ENCODE measurements at regions not wholly inside any gene's neighbourhood (a gene's known extent, or its start where the extent isn't known, plus 50 kb on each side); places are given as distances from the start of the nearest gene placed in this dataset.

GRCh38 chr16:8262299-8262698 is 328.0 kb downstream of the TMEM114 start:
- Mint-ChIP-seq H3K27ac (no peak overlapping the region), H3K27me3 (no peaks in the 10 kb centered on the region), H3K4me1 (ENCODE audit: low read depth in 2 of 2) (no peaks in the 10 kb centered on the region), H3K4me3 (no peak overlapping the region), H3K36me3 (ENCODE audit: insufficient read depth) (no peaks in the 10 kb centered on the region), H3K9me3 (peaks cover 25 to 26% of the 10 kb centered on the region in 2 donors)
- DNase-seq (no peak), ATAC-seq (replicated peaks) (no peak)

- H3K9me3 Mint-ChIP-seq: peaks cover 19 to 32% of the 10 kb centered on the region in 2 donors
- DNase-seq (no peak), ATAC-seq (replicated peaks) (no peak)
- no peak overlapping the region for H3K4me3 Mint-ChIP-seq
- no peaks in the 10 kb centered on the region for H3K27me3 Mint-ChIP-seq
- no peak overlapping the region for H3K27ac Mint-ChIP-seq
- H3K4me1 Mint-ChIP-seq (ENCODE audit: low read depth in 2 of 2): no peaks in the 10 kb centered on the region
- H3K36me3 Mint-ChIP-seq (ENCODE audit: insufficient read depth): no peaks in the 10 kb centered on the region
Observed at GRCh38 chr16:8260140-8260539, 330.2 kb downstream of the TMEM114 start.

- ATAC-seq (replicated peaks) (no peak), DNase-seq (no peak)
- Mint-ChIP-seq H3K9me3 (peaks cover 19 to 26% of the 10 kb centered on the region in 2 donors), H3K27ac (no peak overlapping the region), H3K4me1 (ENCODE audit: low read depth in 2 of 2) (no peaks in the 10 kb centered on the region), H3K4me3 (no peak overlapping the region), H3K27me3 (no peaks in the 10 kb centered on the region), H3K36me3 (ENCODE audit: insufficient read depth) (no peaks in the 10 kb centered on the region)
Observed at GRCh38 chr16:8258523-8258922, 331.8 kb downstream of the TMEM114 start.

- Mint-ChIP-seq H3K4me1 (ENCODE audit: low read depth in 2 of 2) (no peaks in the 10 kb centered on the region), H3K9me3 (peaks cover 21 to 26% of the 10 kb centered on the region in 2 donors), H3K27me3 (no peaks in the 10 kb centered on the region), H3K36me3 (ENCODE audit: insufficient read depth) (no peaks in the 10 kb centered on the region), H3K4me3 (no peak overlapping the region), H3K27ac (no peak overlapping the region)
- ATAC-seq (replicated peaks): no peak
- no peak for DNase-seq
Observed at GRCh38 chr16:8257561-8257960, 332.8 kb downstream of the TMEM114 start.

- Mint-ChIP-seq H3K4me1 (ENCODE audit: low read depth in 2 of 2) (no peaks in the 10 kb centered on the region), H3K4me3 (no peak overlapping the region), H3K36me3 (ENCODE audit: insufficient read depth) (no peaks in the 10 kb centered on the region), H3K27ac (no peak overlapping the region), H3K27me3 (no peaks in the 10 kb centered on the region), H3K9me3 (peaks cover 16 to 18% of the 10 kb centered on the region in 2 donors)
- DNase-seq: no peak
- ATAC-seq (replicated peaks): no peak
Observed at GRCh38 chr16:8254405-8254804, 335.9 kb downstream of the TMEM114 start.

- no peak overlapping the region for H3K4me3 Mint-ChIP-seq
Observed at GRCh38 chr16:8253718-8254117, 336.6 kb downstream of the TMEM114 start.

GRCh38 chr16:8251727-8252126 is 338.6 kb downstream of the TMEM114 start:
- ATAC-seq (replicated peaks) (no peak), DNase-seq (no peak)
- Mint-ChIP-seq H3K4me3 (no peak overlapping the region), H3K4me1 (ENCODE audit: low read depth in 2 of 2) (no peaks in the 10 kb centered on the region), H3K9me3 (peaks cover 5 to 6% of the 10 kb centered on the region in 2 donors), H3K27ac (no peak overlapping the region), H3K36me3 (ENCODE audit: insufficient read depth) (no peaks in the 10 kb centered on the region), H3K27me3 (no peaks in the 10 kb centered on the region)

More at GRCh38 chr16:8253718-8254117, 336.6 kb downstream of the TMEM114 start:
- DNase-seq (no peak), ATAC-seq (replicated peaks) (no peak)
- peaks cover 11% of the 10 kb centered on the region in 2 donors for H3K9me3 Mint-ChIP-seq
- H3K27me3 Mint-ChIP-seq: no peaks in the 10 kb centered on the region
- no peaks in the 10 kb centered on the region for H3K36me3 Mint-ChIP-seq (ENCODE audit: insufficient read depth)
- no peaks in the 10 kb centered on the region for H3K4me1 Mint-ChIP-seq (ENCODE audit: low read depth in 2 of 2)
- no peak overlapping the region for H3K27ac Mint-ChIP-seq

GRCh38 chr16:8251298-8251697 is 339.0 kb downstream of the TMEM114 start:
- Mint-ChIP-seq H3K4me3 (no peak overlapping the region), H3K27me3 (no peaks in the 10 kb centered on the region)

GRCh38 chr16:8247993-8248392 is 342.3 kb downstream of the TMEM114 start:
- no peaks in the 10 kb centered on the region for H3K27me3 Mint-ChIP-seq
- ATAC-seq (replicated peaks) (no peak), DNase-seq (no peak)
- no peaks in the 10 kb centered on the region for H3K36me3 Mint-ChIP-seq (ENCODE audit: insufficient read depth)
- no peak overlapping the region for H3K4me3 Mint-ChIP-seq
- H3K9me3 Mint-ChIP-seq: peaks cover 0 to 3% of the 10 kb centered on the region in 2 donors
- H3K4me1 Mint-ChIP-seq (ENCODE audit: low read depth in 2 of 2): no peaks in the 10 kb centered on the region
- H3K27ac Mint-ChIP-seq: no peak overlapping the region

More at GRCh38 chr16:8251298-8251697, 339.0 kb downstream of the TMEM114 start:
- no peak for ATAC-seq (replicated peaks)
- H3K36me3 Mint-ChIP-seq (ENCODE audit: insufficient read depth): no peaks in the 10 kb centered on the region
- H3K4me1 Mint-ChIP-seq (ENCODE audit: low read depth in 2 of 2): no peaks in the 10 kb centered on the region
- peaks cover 2 to 4% of the 10 kb centered on the region in 2 donors for H3K9me3 Mint-ChIP-seq
- H3K27ac Mint-ChIP-seq: no peak overlapping the region
- DNase-seq: no peak

GRCh38 chr16:8243981-8244380 is 346.3 kb downstream of the TMEM114 start:
- no peak overlapping the region for H3K27ac Mint-ChIP-seq
- H3K4me1 Mint-ChIP-seq (ENCODE audit: low read depth in 2 of 2): no peaks in the 10 kb centered on the region
- ATAC-seq (replicated peaks): no peak
- no peak for DNase-seq
- no peaks in the 10 kb centered on the region for H3K36me3 Mint-ChIP-seq (ENCODE audit: insufficient read depth)
- no peak overlapping the region for H3K4me3 Mint-ChIP-seq
- peaks cover 0 to 5% of the 10 kb centered on the region in 2 donors for H3K9me3 Mint-ChIP-seq
- H3K27me3 Mint-ChIP-seq: no peaks in the 10 kb centered on the region

- Mint-ChIP-seq H3K4me1 (ENCODE audit: low read depth in 2 of 2) (no peaks in the 10 kb centered on the region), H3K27ac (no peak overlapping the region)
Observed at GRCh38 chr16:8241408-8241807, 348.9 kb downstream of the TMEM114 start.

GRCh38 chr16:8239443-8239842 is 350.9 kb downstream of the TMEM114 start:
- no peak overlapping the region for H3K27ac Mint-ChIP-seq
- H3K27me3 Mint-ChIP-seq: no peaks in the 10 kb centered on the region
- no peaks in the 10 kb centered on the region for H3K36me3 Mint-ChIP-seq (ENCODE audit: insufficient read depth)
- H3K9me3 Mint-ChIP-seq: peaks cover 7 to 23% of the 10 kb centered on the region in 2 donors
- H3K4me3 Mint-ChIP-seq: no peak overlapping the region
- no peaks in the 10 kb centered on the region for H3K4me1 Mint-ChIP-seq (ENCODE audit: low read depth in 2 of 2)
- ATAC-seq (replicated peaks): no peak
- DNase-seq: no peak

More at GRCh38 chr16:8241408-8241807, 348.9 kb downstream of the TMEM114 start:
- no peaks in the 10 kb centered on the region for H3K36me3 Mint-ChIP-seq (ENCODE audit: insufficient read depth)
- H3K4me3 Mint-ChIP-seq: no peak overlapping the region
- no peaks in the 10 kb centered on the region for H3K27me3 Mint-ChIP-seq
- no peak for DNase-seq
- peaks cover 5 to 15% of the 10 kb centered on the region in 2 donors for H3K9me3 Mint-ChIP-seq
- no peak for ATAC-seq (replicated peaks)

GRCh38 chr16:8237452-8237851 is 352.9 kb downstream of the TMEM114 start:
- no peak for DNase-seq
- peaks cover 7 to 23% of the 10 kb centered on the region in 2 donors for H3K9me3 Mint-ChIP-seq

GRCh38 chr16:8236816-8237215 is 353.5 kb downstream of the TMEM114 start:
- Mint-ChIP-seq H3K4me1 (ENCODE audit: low read depth in 2 of 2) (no peaks in the 10 kb centered on the region), H3K9me3 (peaks cover 7 to 25% of the 10 kb centered on the region in 2 donors), H3K36me3 (ENCODE audit: insufficient read depth) (no peaks in the 10 kb centered on the region), H3K27ac (no peak overlapping the region), H3K27me3 (no peaks in the 10 kb centered on the region), H3K4me3 (no peak overlapping the region)
- DNase-seq (no peak), ATAC-seq (replicated peaks) (no peak)

More at GRCh38 chr16:8237452-8237851, 352.9 kb downstream of the TMEM114 start:
- Mint-ChIP-seq H3K4me3 (no peak overlapping the region), H3K27ac (no peak overlapping the region), H3K36me3 (ENCODE audit: insufficient read depth) (no peaks in the 10 kb centered on the region), H3K27me3 (no peaks in the 10 kb centered on the region), H3K4me1 (ENCODE audit: low read depth in 2 of 2) (no peaks in the 10 kb centered on the region)
- no peak for ATAC-seq (replicated peaks)

- no peak for DNase-seq
- H3K9me3 Mint-ChIP-seq: peaks cover 4 to 16% of the 10 kb centered on the region in 2 donors
- no peak overlapping the region for H3K27ac Mint-ChIP-seq
- H3K36me3 Mint-ChIP-seq (ENCODE audit: insufficient read depth): no peaks in the 10 kb centered on the region
- ATAC-seq (replicated peaks): no peak
- H3K4me1 Mint-ChIP-seq (ENCODE audit: low read depth in 2 of 2): no peaks in the 10 kb centered on the region
- no peak overlapping the region for H3K4me3 Mint-ChIP-seq
- H3K27me3 Mint-ChIP-seq: no peaks in the 10 kb centered on the region
Observed at GRCh38 chr16:8230497-8230896, 359.8 kb downstream of the TMEM114 start.

Data from effector memory CD8-positive, alpha-beta T cell (primary cell).